Karpas-422 (cell line): ENCODE measurements at regions not wholly inside any gene's neighbourhood (a gene's known extent, or its start where the extent isn't known, plus 50 kb on each side); places are given as distances from the start of the nearest gene placed in this dataset.
"Not testable (repeated sequence)": the region's sequence is repeated elsewhere in the genome, so short reads cannot be mapped to it uniquely, and the experiment has no call there.

Source experiments
- DNase-seq: peaks from one replicate; pipeline ENCODE4 v3.0.0-alpha.2; 2015
- H2AFZ ChIP-seq: fragments of 200-600 bp; sonication (generic); 2 replicates; pipeline ENCODE4 v1.6.1; 2014; ENCODE audit warnings: antibody characterized with exemption, low read length, mixed read lengths
- H3K27ac ChIP-seq: fragments of 200-600 bp; sonication (generic); 2 replicates; pipeline ENCODE4 v1.5.1; 2014; ENCODE audit warnings: mild to moderate bottlenecking, low read length, moderate library complexity
- H3K27me3 ChIP-seq: fragments of 200-600 bp; sonication (generic); 2 replicates; pipeline ENCODE4 v1.6.1; 2014; ENCODE audit warnings: low read length, mixed read lengths
- H3K36me3 ChIP-seq: fragments of 200-600 bp; sonication (generic); 2 replicates; pipeline ENCODE4 v1.6.1; 2014; ENCODE audit warnings: low read length, mixed read lengths; ENCODE audit not compliant: insufficient read depth
- H3K4me1 ChIP-seq: fragments of 200-600 bp; sonication (generic); 2 replicates; pipeline ENCODE4 v1.6.1; 2014; ENCODE audit warnings: mild to moderate bottlenecking, low read length, mixed read lengths
- H3K4me2 ChIP-seq: fragments of 200-600 bp; sonication (generic); 2 replicates; pipeline ENCODE4 v1.6.1; 2014; ENCODE audit warnings: low read length, low read depth, mild to moderate bottlenecking; ENCODE audit not compliant: poor library complexity, severe bottlenecking
- H3K4me3 ChIP-seq: fragments of 200-600 bp; sonication (generic); 2 replicates; pipeline ENCODE4 v1.5.1; 2014; ENCODE audit warnings: mild to moderate bottlenecking, antibody characterized with exemption, low read length, mixed read lengths
- H3K79me2 ChIP-seq: fragments of 200-600 bp; sonication (generic); 2 replicates; pipeline ENCODE4 v1.6.1; 2014; ENCODE audit warnings: mild to moderate bottlenecking, low read length, mixed read lengths
- H3K9ac ChIP-seq: fragments of 200-600 bp; sonication (generic); 2 replicates; pipeline ENCODE4 v1.6.0; 2014; ENCODE audit warnings: low read length
- H3K9me2 ChIP-seq: fragments of 200-600 bp; sonication (generic), shearing (Covaris generic); replicated peaks from 2 replicates; pipeline ENCODE4 v1.6.0; 2014; ENCODE audit warnings: mild to moderate bottlenecking, low read length, moderate library complexity; ENCODE audit not compliant: insufficient read depth
- H3K9me3 ChIP-seq: fragments of 300-700, 200-600 bp; sonication (generic); 2 replicates; pipeline ENCODE4 v1.6.1; 2014; ENCODE audit warnings: low read length, mixed read lengths
- H4K20me1 ChIP-seq: fragments of 200-600 bp; sonication (generic); 2 replicates; pipeline ENCODE4 v1.6.1; 2014; ENCODE audit warnings: mild to moderate bottlenecking, antibody characterized with exemption, low read length, low read depth; ENCODE audit not compliant: insufficient read depth

DNA sequence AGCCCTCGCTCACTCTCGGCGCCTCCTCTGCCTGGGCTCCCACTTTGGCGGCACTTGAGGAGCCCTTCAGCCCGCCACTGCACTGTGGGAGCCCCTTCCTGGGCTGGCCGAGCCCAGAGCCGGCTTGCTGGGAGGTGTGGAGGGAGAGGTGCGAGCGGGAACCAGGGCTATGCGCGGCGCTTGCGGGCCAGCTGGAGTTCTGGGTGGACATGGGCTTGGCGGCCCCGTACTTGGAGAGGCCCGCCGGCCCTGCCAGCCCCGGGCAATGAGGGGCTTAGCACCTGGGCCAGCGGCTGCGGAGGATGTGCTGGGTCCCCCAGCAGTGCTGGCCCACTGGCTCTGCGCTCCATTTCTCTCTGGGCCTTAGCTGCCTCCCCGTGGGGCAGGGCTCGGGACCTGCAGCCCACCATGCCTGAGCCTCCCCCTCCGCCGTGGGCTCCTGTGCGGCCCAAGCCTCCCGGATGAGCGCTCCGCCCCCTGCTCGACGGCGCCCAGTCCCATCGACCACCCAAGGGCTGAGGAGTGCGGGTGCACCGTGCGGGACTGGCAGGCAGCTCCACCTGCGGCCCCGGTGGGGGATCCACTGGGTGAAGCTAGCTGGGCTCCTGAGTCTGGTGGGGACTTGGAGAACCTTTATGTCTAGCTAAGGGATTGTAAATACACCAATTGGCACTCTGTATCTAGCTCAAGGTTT lies 209.7 kb upstream of the F9 start:
- H2AFZ ChIP-seq, H3K4me3 ChIP-seq, H3K27me3 ChIP-seq, H3K4me1 ChIP-seq, H4K20me1 ChIP-seq, DNase-seq, H3K9me2 ChIP-seq, H3K36me3 ChIP-seq, H3K27ac ChIP-seq, H3K9ac ChIP-seq, H3K79me2 ChIP-seq, H3K4me2 ChIP-seq, H3K9me3 ChIP-seq: not testable (repeated sequence)

DNA sequence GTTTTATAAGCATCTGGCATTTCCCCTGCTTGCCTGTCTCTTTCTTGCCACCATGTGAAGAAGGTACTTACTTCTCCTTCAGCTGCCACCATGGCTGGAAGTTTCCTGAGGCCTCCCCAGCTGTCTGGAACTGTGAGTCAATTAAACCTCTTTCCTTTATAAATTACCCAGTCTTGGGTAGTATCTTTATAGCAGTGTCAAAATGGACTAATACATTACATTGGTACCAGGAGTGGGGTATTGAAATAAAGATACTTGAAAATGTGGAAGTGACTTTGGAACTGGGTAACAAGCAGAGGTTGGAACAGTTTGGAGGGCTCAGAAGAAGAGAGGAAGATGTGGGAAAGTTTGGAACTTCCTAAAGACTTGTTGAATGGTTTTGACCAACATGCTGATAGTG lies 223.9 kb upstream of the F9 start:
- DNase-seq, H3K27me3 ChIP-seq, H3K4me1 ChIP-seq, H3K36me3 ChIP-seq, H3K9me2 ChIP-seq, H3K27ac ChIP-seq, H3K9ac ChIP-seq, H3K4me3 ChIP-seq, H3K4me2 ChIP-seq, H4K20me1 ChIP-seq, H3K79me2 ChIP-seq, H2AFZ ChIP-seq: not testable (repeated sequence)
- H3K9me3 ChIP-seq, result peaks cover 14% of the 10 kb centered on the region; the same call in 1 of the 2 replicates

DNA sequence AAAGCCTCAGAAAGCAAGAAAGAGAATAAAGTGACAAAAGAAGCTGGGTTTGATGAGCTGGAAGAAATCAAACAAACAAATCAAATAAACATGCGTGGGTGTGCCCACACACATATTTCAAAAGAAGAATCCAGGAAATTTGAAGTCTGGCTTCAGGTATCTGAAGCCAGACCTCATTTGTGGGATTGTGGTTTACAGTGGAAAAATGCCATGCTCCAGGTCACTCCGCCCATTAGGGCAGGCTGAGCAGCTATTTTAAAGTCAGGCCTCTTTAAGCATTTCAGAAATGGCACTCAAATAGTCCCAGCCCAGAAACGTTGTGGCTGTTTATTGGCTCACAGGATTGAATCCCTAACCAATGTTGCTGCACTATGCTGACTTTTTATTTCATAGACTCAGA lies 226.1 kb upstream of the F9 start:
- H3K4me2 ChIP-seq, result no peak overlapping the region
- no peak overlapping the region for H3K27ac ChIP-seq
- no peaks in the 10 kb centered on the region for H3K9me2 ChIP-seq
- no peak overlapping the region for H3K9ac ChIP-seq
- no peaks in the 10 kb centered on the region for H3K4me1 ChIP-seq
- no peaks in the 10 kb centered on the region for H3K36me3 ChIP-seq
- no peak overlapping the region for H2AFZ ChIP-seq
- H3K79me2 ChIP-seq, result no peaks in the 10 kb centered on the region
- H4K20me1 ChIP-seq, result no peaks in the 10 kb centered on the region
- H3K27me3 ChIP-seq, result no peaks in the 10 kb centered on the region
- peaks cover 14% of the 10 kb centered on the region; the same call in 1 of the 2 replicates for H3K9me3 ChIP-seq
- DNase-seq, result no peak
- no peak overlapping the region for H3K4me3 ChIP-seq

DNA sequence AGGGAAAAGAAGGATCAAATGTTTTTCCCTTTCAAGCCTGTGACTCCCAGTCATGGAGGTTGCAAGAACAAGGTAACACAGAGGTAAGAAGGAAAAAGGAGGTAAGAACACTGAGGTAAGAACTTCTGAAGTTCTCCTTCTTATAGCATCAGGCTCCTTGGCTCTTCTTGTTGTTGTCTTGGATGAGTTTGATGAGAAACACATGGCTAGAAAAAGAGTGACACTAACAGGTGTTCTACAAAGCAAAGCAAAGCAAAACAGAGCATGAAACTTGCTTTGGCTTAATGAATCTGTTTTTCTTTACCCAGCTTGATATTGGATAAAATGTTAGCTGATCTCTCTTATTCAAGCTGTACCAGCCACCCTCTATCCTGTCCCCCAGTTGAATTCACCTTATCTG lies 231.2 kb upstream of the F9 start:
- H3K9me2 ChIP-seq, result no peaks in the 10 kb centered on the region
- no peaks in the 10 kb centered on the region for H3K4me1 ChIP-seq
- no peak overlapping the region for H3K9ac ChIP-seq
- H3K79me2 ChIP-seq, result no peaks in the 10 kb centered on the region
- no peaks in the 10 kb centered on the region for H3K27me3 ChIP-seq
- H3K36me3 ChIP-seq, result no peaks in the 10 kb centered on the region
- no peak overlapping the region for H3K4me3 ChIP-seq
- H3K4me2 ChIP-seq, result no peak overlapping the region
- H4K20me1 ChIP-seq, result no peaks in the 10 kb centered on the region
- H3K9me3 ChIP-seq, result no peaks in the 10 kb centered on the region
- no peak overlapping the region for H2AFZ ChIP-seq
- DNase-seq, result no peak
- H3K27ac ChIP-seq, result no peak overlapping the region

DNA sequence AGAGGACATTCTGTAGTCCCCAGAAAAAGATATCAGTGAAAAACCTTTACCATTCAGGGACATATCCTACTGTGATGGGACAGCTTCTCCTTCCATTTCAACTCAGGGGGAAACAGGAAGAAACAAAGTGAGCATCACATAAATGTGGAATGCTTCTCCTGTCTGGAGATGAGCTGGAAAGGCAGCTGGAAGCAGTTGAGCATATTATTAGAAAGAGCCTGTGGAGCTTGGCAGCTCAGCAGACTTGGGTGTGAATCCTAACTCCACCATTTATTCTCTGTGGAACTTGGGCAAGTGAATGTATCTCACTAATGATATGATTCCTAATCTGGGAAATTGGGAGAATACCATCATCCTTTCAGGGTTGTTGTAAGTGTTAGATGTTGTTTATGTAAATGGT lies 232.1 kb upstream of the F9 start:
- H3K27ac ChIP-seq, result no peak overlapping the region
- no peaks in the 10 kb centered on the region for H3K27me3 ChIP-seq
- H3K79me2 ChIP-seq, result no peaks in the 10 kb centered on the region
- no peak for DNase-seq
- H2AFZ ChIP-seq, result no peak overlapping the region
- H3K9ac ChIP-seq, result no peak overlapping the region
- H3K9me2 ChIP-seq, result no peaks in the 10 kb centered on the region
- no peaks in the 10 kb centered on the region for H4K20me1 ChIP-seq
- H3K4me3 ChIP-seq, result no peak overlapping the region
- H3K9me3 ChIP-seq, result no peaks in the 10 kb centered on the region
- no peaks in the 10 kb centered on the region for H3K4me1 ChIP-seq
- H3K4me2 ChIP-seq, result no peak overlapping the region
- no peaks in the 10 kb centered on the region for H3K36me3 ChIP-seq

DNA sequence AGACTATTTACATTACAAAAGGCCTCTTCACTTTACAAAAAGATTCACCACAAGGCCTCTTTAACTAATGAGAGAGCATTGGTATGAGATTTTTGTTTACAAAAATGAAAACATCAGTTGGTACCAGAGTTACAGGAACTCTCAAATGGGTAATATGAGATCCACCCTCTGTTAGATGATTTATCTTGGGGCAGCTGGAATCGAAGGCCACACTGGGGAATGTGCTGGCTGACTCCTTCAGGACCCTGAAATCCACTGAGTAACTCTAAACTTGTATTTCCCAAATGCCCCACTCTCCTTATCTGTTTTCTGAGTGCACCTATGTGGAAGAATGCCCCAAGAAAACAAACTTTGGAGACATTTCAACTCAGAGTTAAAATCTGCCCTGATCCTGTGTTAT lies 232.9 kb upstream of the F9 start:
- Histone ChIP-seq H3K36me3 (no peaks in the 10 kb centered on the region), H3K9me2 (no peaks in the 10 kb centered on the region), H3K4me2 (no peak overlapping the region), H3K27me3 (no peaks in the 10 kb centered on the region), H3K27ac (no peak overlapping the region), H3K4me3 (no peak overlapping the region), H3K79me2 (no peaks in the 10 kb centered on the region), H3K9ac (no peak overlapping the region), H4K20me1 (no peaks in the 10 kb centered on the region), H2AFZ (no peak overlapping the region), H3K4me1 (no peaks in the 10 kb centered on the region), H3K9me3 (no peaks in the 10 kb centered on the region)
- DNase-seq, result no peak

DNA sequence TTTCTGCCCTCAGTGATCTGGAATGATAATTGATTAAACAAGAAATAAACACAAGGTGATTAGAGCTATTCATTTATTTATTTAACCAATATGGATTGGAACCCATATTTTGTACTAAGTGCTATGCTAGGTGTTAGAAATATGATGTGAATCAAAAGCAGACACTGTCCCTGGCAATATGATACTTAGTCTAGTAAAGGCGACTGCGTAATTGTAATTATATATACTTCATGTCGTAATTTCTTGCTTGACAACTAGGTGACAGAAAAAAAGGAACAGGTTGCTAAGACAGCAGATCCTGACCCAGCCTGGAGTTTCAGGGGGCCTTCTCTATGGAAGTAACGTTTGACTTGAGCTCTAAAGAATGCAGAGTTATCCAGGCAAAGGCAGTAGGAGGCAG lies 236.5 kb upstream of the F9 start:
- Histone ChIP-seq H3K9me2 (no peaks in the 10 kb centered on the region), H3K79me2 (no peaks in the 10 kb centered on the region), H3K9ac (no peak overlapping the region), H3K4me1 (no peaks in the 10 kb centered on the region), H2AFZ (no peak overlapping the region), H3K4me3 (no peak overlapping the region), H3K4me2 (no peak overlapping the region), H3K9me3 (no peaks in the 10 kb centered on the region), H4K20me1 (no peaks in the 10 kb centered on the region), H3K36me3 (no peaks in the 10 kb centered on the region), H3K27me3 (no peaks in the 10 kb centered on the region), H3K27ac (no peak overlapping the region)
- no peak for DNase-seq

DNA sequence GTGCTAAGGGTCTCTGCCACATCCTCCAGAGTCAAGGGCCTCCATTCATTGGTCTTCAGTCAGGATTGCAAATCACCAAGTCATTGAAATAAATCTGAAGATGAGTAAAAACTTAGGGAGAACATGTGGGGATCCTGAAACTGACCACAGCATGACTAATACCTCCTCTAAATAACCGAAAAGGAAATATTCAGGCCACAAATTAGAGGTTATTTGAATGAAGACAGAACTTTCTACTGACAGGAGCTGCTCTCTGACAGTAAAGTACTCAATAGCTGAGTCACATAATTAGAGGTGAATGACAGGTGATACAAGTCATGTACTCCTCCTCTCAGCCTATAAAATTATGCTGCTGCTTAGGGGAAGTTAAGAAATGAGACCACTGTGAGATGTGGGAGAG lies 240.2 kb upstream of the F9 start:
- H4K20me1 ChIP-seq, result no peaks in the 10 kb centered on the region
- no peaks in the 10 kb centered on the region for H3K36me3 ChIP-seq
- H3K27ac ChIP-seq, result no peak overlapping the region
- H3K9me3 ChIP-seq, result no peaks in the 10 kb centered on the region; the same call in 1 of the 2 replicates
- H3K4me2 ChIP-seq, result no peak overlapping the region
- no peak overlapping the region for H3K9ac ChIP-seq
- DNase-seq, result no peak
- H3K9me2 ChIP-seq, result no peaks in the 10 kb centered on the region
- H3K4me1 ChIP-seq, result no peaks in the 10 kb centered on the region
- no peak overlapping the region for H2AFZ ChIP-seq
- H3K79me2 ChIP-seq, result no peaks in the 10 kb centered on the region
- no peaks in the 10 kb centered on the region for H3K27me3 ChIP-seq
- no peak overlapping the region for H3K4me3 ChIP-seq
